CD4-positive, alpha-beta T cell (primary cell): ENCODE measurements at regions not wholly inside any gene's neighbourhood (a gene's known extent, or its start where the extent isn't known, plus 50 kb on each side); places are given as distances from the start of the nearest gene placed in this dataset.

ENCODE experiments used
- ATAC-seq: fragments of 200-7000 bp; cut with Tn5 transposase; one replicate; pipeline ENCODE4 v1.10.0; 2022; ENCODE audit warnings: mild to moderate bottlenecking; ENCODE audit not compliant: poor library complexity
- CTCF ChIA-PET: fragments of 350-600 bp; sonication (Branson Sonifier 250); formaldehyde crosslinking; loops from one replicate; lab custom pipeline; 2021; ENCODE audit warnings: antibody characterized with exemption, inconsistent platforms; lab: Charles Lee
- POLR2A ChIA-PET: fragments of 350-600 bp; sonication (Branson Sonifier 250); formaldehyde crosslinking; loops from one replicate; lab custom pipeline; 2021; ENCODE audit warnings: antibody characterized with exemption, inconsistent platforms; lab: Charles Lee
- DNase-seq, 14 experiments: peaks; one replicate each; pipeline ENCODE4 v3.0.0-alpha.2; 2013 to 2020; ENCODE audit warnings: mixed read lengths in 2 of 14
- H3K27ac ChIP-seq, 2 donors: one replicate each; pipeline versions ENCODE4 v1.5.1 to v1.7.0; 2013; ENCODE audit warnings: low read length in 2 of 2, low read depth in 1 of 2, mild to moderate bottlenecking in 1 of 2
- H3K27me3 ChIP-seq, 2 experiments: 1 replicate in 1 of 2; 2 replicates in 1 of 2; pipeline versions ENCODE4 v1.6.1 to v1.7.0; 2013; ENCODE audit warnings: low read length in 2 of 2, control low read depth in 1 of 2, mild to moderate bottlenecking in 1 of 2, moderate library complexity in 1 of 2; ENCODE audit not compliant: insufficient read depth in 2 of 2, control insufficient read depth in 1 of 2
- H3K36me3 ChIP-seq: one replicate; pipeline ENCODE4 v1.6.1; 2013; ENCODE audit warnings: low read length, control low read depth; ENCODE audit not compliant: insufficient read depth
- H3K4me1 ChIP-seq: one replicate; pipeline ENCODE4 v1.6.1; 2013; ENCODE audit warnings: low read length, control low read depth; ENCODE audit not compliant: insufficient read depth
- H3K4me3 ChIP-seq: one replicate; pipeline ENCODE4 v1.5.1; 2013; ENCODE audit warnings: mild to moderate bottlenecking, low read length, moderate library complexity
- H3K9me3 ChIP-seq, 2 experiments: 1 replicate in 1 of 2; 2 replicates in 1 of 2; pipeline versions ENCODE4 v1.6.1 to v1.7.0; 2013; ENCODE audit warnings: low read length in 2 of 2, mild to moderate bottlenecking in 2 of 2, control low read depth in 1 of 2, moderate library complexity in 1 of 2; ENCODE audit not compliant: control insufficient read depth in 1 of 2, insufficient read depth in 1 of 2
- H3K27ac Mint-ChIP-seq: one replicate; pipeline ENCODE4 v1.8.0; 2020; ENCODE audit warnings: mixed read lengths
- H3K27me3 Mint-ChIP-seq: one replicate; pipeline ENCODE4 v1.8.0; 2021; ENCODE audit warnings: mixed read lengths
- H3K36me3 Mint-ChIP-seq: one replicate; pipeline ENCODE4 v1.8.0; 2021; ENCODE audit warnings: low read depth, mixed read lengths
- H3K4me1 Mint-ChIP-seq: one replicate; pipeline ENCODE4 v1.8.0; 2021; ENCODE audit warnings: low read depth, mixed read lengths
- H3K4me3 Mint-ChIP-seq: one replicate; pipeline ENCODE4 v1.8.0; 2020; ENCODE audit warnings: mild to moderate bottlenecking, mixed read lengths
- H3K9me3 Mint-ChIP-seq: one replicate; pipeline ENCODE4 v1.8.0; 2020; ENCODE audit warnings: mixed read lengths
- intact Hi-C, 2 experiments: fragments of 100-400 bp; cut with DNase I in 1 of 2; cut with micrococcal nuclease in 1 of 2; formaldehyde crosslinking; loops; one replicate each; pipeline versions ENCODE4 v1.15.1 to v1.9.0; 2023 to 2025; cut with DNase I, micrococcal nuclease
- TF ChIP-seq, protein P1 (sequence below): fragments of 200-600 bp; IDR thresholded peaks from one replicate; pipeline ENCODE4 v1.8.0; 2022; ENCODE audit warnings: antibody characterized with exemption, mild to moderate bottlenecking

DNA sequence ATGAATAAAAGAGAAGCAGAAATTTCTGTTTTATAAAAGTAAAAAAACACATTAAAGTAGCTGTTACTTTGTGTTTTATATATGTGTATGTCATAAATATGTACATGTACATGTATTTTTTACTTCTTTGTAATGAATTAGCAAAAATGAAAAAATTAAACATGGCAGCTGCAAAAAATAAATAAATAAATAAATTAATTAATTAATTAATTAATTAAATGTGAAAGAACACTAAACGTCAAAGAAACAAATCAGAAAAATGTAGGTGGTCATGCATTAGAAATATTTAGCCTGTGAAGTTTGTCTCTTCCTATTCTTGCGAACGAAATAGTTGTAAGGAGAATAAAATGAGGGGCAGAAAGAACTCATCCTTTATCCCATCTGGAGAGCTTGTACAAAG, 357.0 kb downstream of the ZIC4 start:
- CTCF ChIA-PET: no interaction called here
- H3K9me3 Mint-ChIP-seq: peaks cover 18% of the 10 kb centered on the region
- POLR2A ChIA-PET: no interaction called here

DNA sequence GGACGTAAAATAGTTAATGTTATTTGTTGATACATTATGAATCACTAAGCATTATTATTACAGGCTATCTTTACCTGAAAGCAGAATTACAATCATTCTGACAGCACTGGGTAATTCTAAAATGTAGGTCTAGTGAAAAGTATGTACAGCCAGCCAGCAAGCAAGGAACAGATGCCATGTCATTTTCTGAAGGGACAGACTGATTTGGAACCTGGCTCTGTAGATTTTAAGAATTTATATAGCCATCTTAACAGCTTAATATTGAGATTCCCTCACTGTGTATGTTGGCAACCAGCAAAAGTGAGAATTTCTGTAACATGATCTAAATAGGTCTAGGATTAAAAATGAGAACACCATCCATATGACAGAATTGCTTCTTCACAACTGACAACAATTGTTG, 359.4 kb downstream of the ZIC4 start:
- Histone ChIP-seq H3K9me3 (peaks cover 5% of the 10 kb centered on the region in 2 experiments), H3K4me3 (no peak overlapping the region), H3K4me1 (no peaks in the 10 kb centered on the region), H3K36me3 (no peaks in the 10 kb centered on the region), H3K27me3 (no peaks in the 10 kb centered on the region), H3K27ac (no peak overlapping the region)
- CTCF ChIA-PET: no interaction called here
- Mint-ChIP-seq H3K4me1 (no peaks in the 10 kb centered on the region), H3K27ac (no peak overlapping the region), H3K27me3 (no peaks in the 10 kb centered on the region), H3K4me3 (no peak overlapping the region), H3K36me3 (no peaks in the 10 kb centered on the region), H3K9me3 (peaks cover 13% of the 10 kb centered on the region)
- no peak for ATAC-seq
- POLR2A ChIA-PET: no interaction called here
- intact Hi-C loops: no loop called here
- no peak for DNase-seq
- TF ChIP-seq, protein P1, sequence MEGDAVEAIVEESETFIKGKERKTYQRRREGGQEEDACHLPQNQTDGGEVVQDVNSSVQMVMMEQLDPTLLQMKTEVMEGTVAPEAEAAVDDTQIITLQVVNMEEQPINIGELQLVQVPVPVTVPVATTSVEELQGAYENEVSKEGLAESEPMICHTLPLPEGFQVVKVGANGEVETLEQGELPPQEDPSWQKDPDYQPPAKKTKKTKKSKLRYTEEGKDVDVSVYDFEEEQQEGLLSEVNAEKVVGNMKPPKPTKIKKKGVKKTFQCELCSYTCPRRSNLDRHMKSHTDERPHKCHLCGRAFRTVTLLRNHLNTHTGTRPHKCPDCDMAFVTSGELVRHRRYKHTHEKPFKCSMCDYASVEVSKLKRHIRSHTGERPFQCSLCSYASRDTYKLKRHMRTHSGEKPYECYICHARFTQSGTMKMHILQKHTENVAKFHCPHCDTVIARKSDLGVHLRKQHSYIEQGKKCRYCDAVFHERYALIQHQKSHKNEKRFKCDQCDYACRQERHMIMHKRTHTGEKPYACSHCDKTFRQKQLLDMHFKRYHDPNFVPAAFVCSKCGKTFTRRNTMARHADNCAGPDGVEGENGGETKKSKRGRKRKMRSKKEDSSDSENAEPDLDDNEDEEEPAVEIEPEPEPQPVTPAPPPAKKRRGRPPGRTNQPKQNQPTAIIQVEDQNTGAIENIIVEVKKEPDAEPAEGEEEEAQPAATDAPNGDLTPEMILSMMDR: no peak

More for the DNA sequence above, 357.0 kb downstream of the ZIC4 start:
- Mint-ChIP-seq H3K4me3 (no peak overlapping the region), H3K27ac (no peak overlapping the region), H3K4me1 (no peaks in the 10 kb centered on the region), H3K36me3 (no peaks in the 10 kb centered on the region), H3K27me3 (no peaks in the 10 kb centered on the region)
- no peaks in the 10 kb centered on the region for H3K27me3 ChIP-seq
- no peaks in the 10 kb centered on the region for H3K4me1 ChIP-seq
- TF ChIP-seq, protein P1: no peak
- ATAC-seq (no peak), DNase-seq (no peak)
- intact Hi-C loops: no loop called here
- H3K9me3 ChIP-seq: peaks cover 0 to 5% of the 10 kb centered on the region in 2 experiments
- H3K4me3 ChIP-seq: no peak overlapping the region
- H3K27ac ChIP-seq: no peak overlapping the region
- H3K36me3 ChIP-seq: no peaks in the 10 kb centered on the region

DNA sequence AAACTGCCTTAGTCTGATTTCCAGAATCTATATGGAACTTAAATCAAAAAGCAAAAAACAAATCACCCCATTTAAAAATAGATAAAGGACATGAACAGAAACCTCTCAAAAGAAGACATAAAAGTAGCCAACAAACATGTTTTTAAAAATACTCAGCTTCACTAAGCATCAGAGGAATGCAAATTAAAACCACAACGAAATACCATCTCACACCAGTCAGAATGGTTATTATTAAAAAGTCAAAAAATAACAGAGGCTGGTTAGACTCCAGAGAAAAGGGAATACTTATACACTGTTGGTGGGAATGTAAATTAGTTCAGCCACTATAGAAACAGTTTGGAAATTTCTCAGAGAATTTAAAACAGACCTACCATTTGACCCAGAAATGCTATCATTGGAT, 367.9 kb downstream of the ZIC4 start:
- no peaks in the 10 kb centered on the region for H3K36me3 ChIP-seq
- intact Hi-C loops: no loop called here

More for the DNA sequence above, 367.9 kb downstream of the ZIC4 start:
- no peak overlapping the region for H3K4me3 Mint-ChIP-seq
- H3K27ac Mint-ChIP-seq: no peak overlapping the region
- TF ChIP-seq, protein P1: no peak
- H3K9me3 Mint-ChIP-seq: peaks cover 9% of the 10 kb centered on the region
- ChIA-PET POLR2A (no interaction called here), CTCF (no interaction called here)
- no peaks in the 10 kb centered on the region for H3K36me3 Mint-ChIP-seq
- DNase-seq (no peak), ATAC-seq (no peak)
- H3K27me3 ChIP-seq: no peaks in the 10 kb centered on the region
- peaks cover 1 to 5% of the 10 kb centered on the region in 2 experiments for H3K9me3 ChIP-seq
- no peaks in the 10 kb centered on the region for H3K4me1 ChIP-seq
- H3K27me3 Mint-ChIP-seq: no peaks in the 10 kb centered on the region
- no peak overlapping the region for H3K4me3 ChIP-seq
- H3K4me1 Mint-ChIP-seq: no peaks in the 10 kb centered on the region
- no peak overlapping the region for H3K27ac ChIP-seq
